Liver (tissue), 8 donors: ENCODE measurements at regions not wholly inside any gene's neighbourhood (a gene's known extent, or its start where the extent isn't known, plus 50 kb on each side); places are given as distances from the start of the nearest gene placed in this dataset.

ENCODE experiments used
- DNase-seq: peaks from one replicate; pipeline ENCODE4 v3.0.0-alpha.2; 2017; ENCODE audit warnings: low spot score
- H3K27ac ChIP-seq, 2 donors: one replicate each; pipeline ENCODE4 v1.7.0; 2013; ENCODE audit warnings: inconsistent platforms in 2 of 2, low read length in 2 of 2, control low read depth in 1 of 2, low read depth in 1 of 2, mild to moderate bottlenecking in 1 of 2
- H3K27me3 ChIP-seq, 4 donors: one replicate each; pipeline versions ENCODE4 v1.6.1 to v1.7.0; 2013; ENCODE audit warnings: low read length in 3 of 4, inconsistent platforms in 1 of 4, mild to moderate bottlenecking in 1 of 4, moderate library complexity in 1 of 4; ENCODE audit not compliant: control insufficient read depth in 4 of 4, insufficient read depth in 4 of 4
- H3K36me3 ChIP-seq, 4 donors: one replicate each; pipeline versions ENCODE4 v1.6.1 to v1.7.0; 2013; ENCODE audit warnings: low read length in 3 of 4, mild to moderate bottlenecking in 3 of 4, low read depth in 1 of 4, moderate library complexity in 1 of 4; ENCODE audit not compliant: control insufficient read depth in 4 of 4, insufficient read depth in 3 of 4
- H3K4me1 ChIP-seq, 4 donors: one replicate each; pipeline versions ENCODE4 v1.6.1 to v1.7.0; 2013; ENCODE audit warnings: low read length in 3 of 4, mild to moderate bottlenecking in 3 of 4, moderate library complexity in 1 of 4; ENCODE audit not compliant: control insufficient read depth in 4 of 4, insufficient read depth in 4 of 4
- H3K4me3 ChIP-seq, 3 donors: one replicate each; pipeline versions ENCODE4 v1.6.1 to v1.7.0; 2013; ENCODE audit warnings: low read length in 3 of 3, control low read depth in 1 of 3, low read depth in 1 of 3, mild to moderate bottlenecking in 1 of 3
- H3K9ac ChIP-seq, 2 donors: one replicate each; pipeline ENCODE4 v1.7.0; 2013; ENCODE audit warnings: low read length in 2 of 2, mild to moderate bottlenecking in 2 of 2, moderate library complexity in 2 of 2, control low read depth in 1 of 2, low read depth in 1 of 2
- H3K9me3 ChIP-seq, 4 donors: one replicate each; pipeline versions ENCODE4 v1.6.1 to v1.7.0; 2013; ENCODE audit warnings: low read length in 3 of 4; ENCODE audit not compliant: control insufficient read depth in 4 of 4
- EGR1 ChIP-seq, 2 donors: IDR thresholded peaks; 2 replicates each; pipeline ENCODE4 v1.6.1; 2016 to 2018; ENCODE audit warnings: antibody characterized with exemption in 2 of 2, low read depth in 2 of 2
- FOXA1 ChIP-seq: IDR thresholded peaks from 2 replicates; pipeline ENCODE4 v1.6.1; 2016; ENCODE audit warnings: antibody characterized with exemption
- FOXA2 ChIP-seq: IDR thresholded peaks from 2 replicates; pipeline ENCODE4 v1.6.1; 2016; ENCODE audit warnings: antibody characterized with exemption
- GABPA ChIP-seq, 2 donors: IDR thresholded peaks in 1 of 2; conservative IDR thresholded peaks in 1 of 2; 2 replicates each; pipeline ENCODE4 v1.6.1; 2016; ENCODE audit warnings: antibody characterized with exemption in 2 of 2, mild to moderate bottlenecking in 1 of 2, moderate library complexity in 1 of 2
- HNF4A ChIP-seq, 2 donors: conservative IDR thresholded peaks; 2 replicates each; pipeline ENCODE4 v1.6.1; 2016; ENCODE audit warnings: antibody characterized with exemption in 2 of 2, mild to moderate bottlenecking in 2 of 2
- HNF4G ChIP-seq: IDR thresholded peaks from 2 replicates; pipeline ENCODE4 v1.6.1; 2016; ENCODE audit warnings: antibody characterized with exemption
- JUND ChIP-seq, 2 donors: IDR thresholded peaks; 2 replicates each; pipeline ENCODE4 v1.6.1; 2016; ENCODE audit warnings: antibody characterized with exemption in 2 of 2
- MAX ChIP-seq: IDR thresholded peaks from 2 replicates; pipeline ENCODE4 v1.6.1; 2016; ENCODE audit warnings: antibody characterized with exemption
- NR2F2 ChIP-seq: IDR thresholded peaks from 2 replicates; pipeline ENCODE4 v1.6.1; 2016; ENCODE audit warnings: antibody characterized with exemption
- RAD21 ChIP-seq, 2 donors: IDR thresholded peaks; 2 replicates each; pipeline ENCODE4 v1.6.1; 2016; ENCODE audit warnings: antibody characterized with exemption in 2 of 2, mild to moderate bottlenecking in 2 of 2
- RXRA ChIP-seq, 2 donors: IDR thresholded peaks; 2 replicates each; pipeline ENCODE4 v1.6.1; 2017 to 2018; ENCODE audit warnings: antibody characterized with exemption in 2 of 2, mild to moderate bottlenecking in 1 of 2
- TAF1 ChIP-seq: conservative IDR thresholded peaks from 2 replicates; pipeline ENCODE4 v1.6.1; 2016; ENCODE audit warnings: antibody characterized with exemption, mild to moderate bottlenecking
- YY1 ChIP-seq: IDR thresholded peaks from 2 replicates; pipeline ENCODE4 v1.6.1; 2016; ENCODE audit warnings: antibody characterized with exemption, mild to moderate bottlenecking
- ZBTB33 ChIP-seq: IDR thresholded peaks from 2 replicates; pipeline ENCODE4 v1.6.1; 2016; ENCODE audit warnings: antibody characterized with exemption
- WGBS: extraction: QIAGEN DNeasy Blood & Tissue Kit; methylation state at CpG from one replicate; pipeline ENCODE4 v1.1.7; 2013; 5-methylcytosine and 5-hydroxymethylcytosine counted together
- TF ChIP-seq, protein P1 (sequence below): IDR thresholded peaks from 2 replicates; pipeline ENCODE4 v1.6.1; 2016; ENCODE audit warnings: antibody characterized with exemption, mild to moderate bottlenecking
- TF ChIP-seq, protein P2 (sequence below): fragments of 150-350 bp; IDR thresholded peaks from 2 replicates; pipeline ENCODE4 v1.5.1; 2017; ENCODE audit warnings: improper control_type of control experiment, low read depth, low read length; ENCODE audit not compliant: missing input control
- TF ChIP-seq, protein P3 (sequence below): IDR thresholded peaks from 2 replicates; pipeline ENCODE4 v1.6.1; 2016; ENCODE audit warnings: antibody characterized with exemption
- donor health status: healthy.
- donor health status: healthy.
- donor health status: healthy.
- donor health status: healthy.
- donor health status: healthy.

GRCh38 chrX:98077440-98077839 lies 1193.7 kb downstream of the RPA4 start:
- H3K36me3 ChIP-seq = no peaks in the 10 kb centered on the region
- DNase-seq = no peak
- no peak overlapping the region for H3K4me3 ChIP-seq
- no peaks in the 10 kb centered on the region for H3K4me1 ChIP-seq
- TF ChIP-seq GABPA (IDR thresholded peaks at IDR 0.05 in 1 of 2, conservative IDR thresholded peaks at IDR 0.05 in 1 of 2) (no peak), YY1 (no peak), TAF1 (no peak), HNF4A (conservative IDR thresholded peaks at IDR 0.05) (no peak), EGR1 (IDR thresholded peaks at IDR 0.05; ENCODE audit: low read depth in 2 of 2) (no peak), NR2F2 (no peak), RAD21 (IDR thresholded peaks at IDR 0.05) (no peak), HNF4G (no peak), FOXA2 (no peak), JUND (IDR thresholded peaks at IDR 0.05) (no peak)
- TF ChIP-seq, protein P1, sequence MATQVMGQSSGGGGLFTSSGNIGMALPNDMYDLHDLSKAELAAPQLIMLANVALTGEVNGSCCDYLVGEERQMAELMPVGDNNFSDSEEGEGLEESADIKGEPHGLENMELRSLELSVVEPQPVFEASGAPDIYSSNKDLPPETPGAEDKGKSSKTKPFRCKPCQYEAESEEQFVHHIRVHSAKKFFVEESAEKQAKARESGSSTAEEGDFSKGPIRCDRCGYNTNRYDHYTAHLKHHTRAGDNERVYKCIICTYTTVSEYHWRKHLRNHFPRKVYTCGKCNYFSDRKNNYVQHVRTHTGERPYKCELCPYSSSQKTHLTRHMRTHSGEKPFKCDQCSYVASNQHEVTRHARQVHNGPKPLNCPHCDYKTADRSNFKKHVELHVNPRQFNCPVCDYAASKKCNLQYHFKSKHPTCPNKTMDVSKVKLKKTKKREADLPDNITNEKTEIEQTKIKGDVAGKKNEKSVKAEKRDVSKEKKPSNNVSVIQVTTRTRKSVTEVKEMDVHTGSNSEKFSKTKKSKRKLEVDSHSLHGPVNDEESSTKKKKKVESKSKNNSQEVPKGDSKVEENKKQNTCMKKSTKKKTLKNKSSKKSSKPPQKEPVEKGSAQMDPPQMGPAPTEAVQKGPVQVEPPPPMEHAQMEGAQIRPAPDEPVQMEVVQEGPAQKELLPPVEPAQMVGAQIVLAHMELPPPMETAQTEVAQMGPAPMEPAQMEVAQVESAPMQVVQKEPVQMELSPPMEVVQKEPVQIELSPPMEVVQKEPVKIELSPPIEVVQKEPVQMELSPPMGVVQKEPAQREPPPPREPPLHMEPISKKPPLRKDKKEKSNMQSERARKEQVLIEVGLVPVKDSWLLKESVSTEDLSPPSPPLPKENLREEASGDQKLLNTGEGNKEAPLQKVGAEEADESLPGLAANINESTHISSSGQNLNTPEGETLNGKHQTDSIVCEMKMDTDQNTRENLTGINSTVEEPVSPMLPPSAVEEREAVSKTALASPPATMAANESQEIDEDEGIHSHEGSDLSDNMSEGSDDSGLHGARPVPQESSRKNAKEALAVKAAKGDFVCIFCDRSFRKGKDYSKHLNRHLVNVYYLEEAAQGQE = no peak
- H3K9ac ChIP-seq = no peak overlapping the region
- no peak overlapping the region for H3K27ac ChIP-seq
- H3K9me3 ChIP-seq = no peaks in the 10 kb centered on the region
- WGBS = 89% methylated on average over 5 of the region's 5 CpGs
- H3K27me3 ChIP-seq = no peaks in the 10 kb centered on the region

GRCh38 chrX:98111684-98112083 lies 1228.0 kb downstream of the RPA4 start:
- no peaks in the 10 kb centered on the region for H3K27me3 ChIP-seq
- no peak overlapping the region for H3K27ac ChIP-seq
- no peak overlapping the region for H3K4me3 ChIP-seq
- DNase-seq = no peak
- H3K9me3 ChIP-seq = no peaks in the 10 kb centered on the region
- H3K9ac ChIP-seq = no peak overlapping the region
- TF ChIP-seq JUND (IDR thresholded peaks at IDR 0.05) (no peak), FOXA2 (no peak), ZBTB33 (no peak), TAF1 (no peak), GABPA (IDR thresholded peaks at IDR 0.05 in 1 of 2, conservative IDR thresholded peaks at IDR 0.05 in 1 of 2) (no peak), FOXA1 (no peak), HNF4G (no peak), EGR1 (IDR thresholded peaks at IDR 0.05; ENCODE audit: low read depth in 2 of 2) (no peak), MAX (no peak), RXRA (IDR thresholded peaks at IDR 0.05) (no peak), NR2F2 (no peak), HNF4A (conservative IDR thresholded peaks at IDR 0.05) (no peak), YY1 (no peak)
- TF ChIP-seq, protein P2, sequence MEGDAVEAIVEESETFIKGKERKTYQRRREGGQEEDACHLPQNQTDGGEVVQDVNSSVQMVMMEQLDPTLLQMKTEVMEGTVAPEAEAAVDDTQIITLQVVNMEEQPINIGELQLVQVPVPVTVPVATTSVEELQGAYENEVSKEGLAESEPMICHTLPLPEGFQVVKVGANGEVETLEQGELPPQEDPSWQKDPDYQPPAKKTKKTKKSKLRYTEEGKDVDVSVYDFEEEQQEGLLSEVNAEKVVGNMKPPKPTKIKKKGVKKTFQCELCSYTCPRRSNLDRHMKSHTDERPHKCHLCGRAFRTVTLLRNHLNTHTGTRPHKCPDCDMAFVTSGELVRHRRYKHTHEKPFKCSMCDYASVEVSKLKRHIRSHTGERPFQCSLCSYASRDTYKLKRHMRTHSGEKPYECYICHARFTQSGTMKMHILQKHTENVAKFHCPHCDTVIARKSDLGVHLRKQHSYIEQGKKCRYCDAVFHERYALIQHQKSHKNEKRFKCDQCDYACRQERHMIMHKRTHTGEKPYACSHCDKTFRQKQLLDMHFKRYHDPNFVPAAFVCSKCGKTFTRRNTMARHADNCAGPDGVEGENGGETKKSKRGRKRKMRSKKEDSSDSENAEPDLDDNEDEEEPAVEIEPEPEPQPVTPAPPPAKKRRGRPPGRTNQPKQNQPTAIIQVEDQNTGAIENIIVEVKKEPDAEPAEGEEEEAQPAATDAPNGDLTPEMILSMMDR = no peak
- TF ChIP-seq, protein P3, sequence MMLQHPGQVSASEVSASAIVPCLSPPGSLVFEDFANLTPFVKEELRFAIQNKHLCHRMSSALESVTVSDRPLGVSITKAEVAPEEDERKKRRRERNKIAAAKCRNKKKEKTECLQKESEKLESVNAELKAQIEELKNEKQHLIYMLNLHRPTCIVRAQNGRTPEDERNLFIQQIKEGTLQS = no peak
- WGBS = 50% methylated on average over 3 of the region's 3 CpGs
- no peaks in the 10 kb centered on the region for H3K4me1 ChIP-seq
- no peaks in the 10 kb centered on the region for H3K36me3 ChIP-seq
